ENCODE measurements at regions not wholly inside any gene's neighbourhood (a gene's known extent, or its start where the extent isn't known, plus 50 kb on each side); places are given as distances from the start of the nearest gene placed in this dataset.

DNA sequence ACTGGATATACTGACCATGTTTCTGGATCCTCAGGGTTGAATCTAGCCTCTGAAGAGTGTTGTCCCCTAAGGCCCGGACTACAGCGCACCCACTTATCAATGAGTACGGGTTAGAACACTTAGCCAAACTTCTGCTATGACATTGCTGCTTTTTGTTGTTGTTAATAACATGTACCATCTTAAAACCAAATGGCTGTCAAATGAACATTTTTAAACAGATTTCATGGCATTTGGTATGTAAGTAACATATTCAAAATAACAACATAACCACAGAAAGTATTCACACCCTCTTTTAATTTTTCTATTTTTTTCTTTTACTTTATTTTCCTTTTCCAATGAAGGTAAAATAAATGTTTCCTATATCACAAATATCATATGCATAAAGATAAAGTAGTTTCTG is 1292.5 kb upstream of the TENM4 start:
- Histone ChIP-seq H3K36me3 (ENCODE audit: control insufficient read depth, insufficient read depth, low read length) (no peaks in the 10 kb centered on the region), H3K27me3 (replicated peaks; ENCODE audit: control insufficient read depth, insufficient read depth, low read length) (no peaks in the 10 kb centered on the region), H3K4me3 (replicated peaks; ENCODE audit: low read depth, low read length) (no peak overlapping the region)
- DNase-seq (ENCODE audit: extremely low read depth, insufficient read length), result no peak
- TF ChIP-seq, protein P1, sequence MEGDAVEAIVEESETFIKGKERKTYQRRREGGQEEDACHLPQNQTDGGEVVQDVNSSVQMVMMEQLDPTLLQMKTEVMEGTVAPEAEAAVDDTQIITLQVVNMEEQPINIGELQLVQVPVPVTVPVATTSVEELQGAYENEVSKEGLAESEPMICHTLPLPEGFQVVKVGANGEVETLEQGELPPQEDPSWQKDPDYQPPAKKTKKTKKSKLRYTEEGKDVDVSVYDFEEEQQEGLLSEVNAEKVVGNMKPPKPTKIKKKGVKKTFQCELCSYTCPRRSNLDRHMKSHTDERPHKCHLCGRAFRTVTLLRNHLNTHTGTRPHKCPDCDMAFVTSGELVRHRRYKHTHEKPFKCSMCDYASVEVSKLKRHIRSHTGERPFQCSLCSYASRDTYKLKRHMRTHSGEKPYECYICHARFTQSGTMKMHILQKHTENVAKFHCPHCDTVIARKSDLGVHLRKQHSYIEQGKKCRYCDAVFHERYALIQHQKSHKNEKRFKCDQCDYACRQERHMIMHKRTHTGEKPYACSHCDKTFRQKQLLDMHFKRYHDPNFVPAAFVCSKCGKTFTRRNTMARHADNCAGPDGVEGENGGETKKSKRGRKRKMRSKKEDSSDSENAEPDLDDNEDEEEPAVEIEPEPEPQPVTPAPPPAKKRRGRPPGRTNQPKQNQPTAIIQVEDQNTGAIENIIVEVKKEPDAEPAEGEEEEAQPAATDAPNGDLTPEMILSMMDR (IDR thresholded peaks at IDR 0.05; ENCODE audit: insufficient read depth, low read length, poor library complexity, severe bottlenecking), result no peak

DNA sequence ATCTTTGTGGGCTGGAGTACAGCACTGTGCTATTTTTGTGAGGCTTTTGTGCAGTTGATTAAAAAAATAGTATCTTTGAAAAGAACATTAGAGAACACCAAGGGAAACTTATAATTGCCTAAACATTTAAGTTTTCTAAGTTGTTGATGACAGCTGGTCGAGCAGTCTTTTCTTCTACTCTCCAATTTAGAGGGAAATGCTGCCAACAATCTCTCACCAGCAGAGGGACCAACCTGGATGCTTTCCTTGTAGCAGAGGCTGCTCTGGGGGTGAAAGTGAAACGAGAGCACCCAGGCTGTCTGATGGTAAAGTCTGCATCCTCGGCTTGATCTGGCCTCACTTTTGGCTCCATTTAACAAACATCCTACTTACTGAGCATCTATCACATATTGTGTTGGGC is 1286.5 kb upstream of the TENM4 start:
- TF ChIP-seq, protein P1 (IDR thresholded peaks at IDR 0.05; ENCODE audit: insufficient read depth, low read length, poor library complexity, severe bottlenecking), result peak; percentile 53
- peak; percentile 15 for DNase-seq (ENCODE audit: extremely low read depth, insufficient read length)

DNA sequence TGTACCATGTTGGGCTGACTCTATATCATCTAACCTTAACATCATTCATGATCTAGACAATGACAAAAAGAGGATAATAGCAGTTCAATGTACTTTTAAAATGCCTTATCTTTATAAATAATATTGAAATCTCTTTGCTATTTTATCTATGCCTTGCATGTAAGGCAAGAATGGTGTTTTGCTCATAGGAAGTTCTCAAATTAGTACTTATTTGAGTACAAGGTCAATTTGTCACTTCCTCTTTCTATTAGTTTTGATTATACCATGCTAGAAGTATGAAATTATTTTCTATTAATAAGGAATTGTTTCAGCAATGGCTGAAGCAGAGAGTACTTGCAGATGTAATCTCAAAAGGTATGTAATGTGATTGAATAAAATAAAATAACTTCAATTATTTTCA is 1285.4 kb upstream of the TENM4 start:
- no peaks in the 10 kb centered on the region for H3K27me3 ChIP-seq (replicated peaks; ENCODE audit: control insufficient read depth, insufficient read depth, low read length)
- no peak for DNase-seq (ENCODE audit: extremely low read depth, insufficient read length)

More for the DNA sequence above, 1286.5 kb upstream of the TENM4 start:
- Histone ChIP-seq H3K27me3 (replicated peaks; ENCODE audit: control insufficient read depth, insufficient read depth, low read length) (no peaks in the 10 kb centered on the region), H3K4me3 (replicated peaks; ENCODE audit: low read depth, low read length) (no peak overlapping the region), H3K36me3 (ENCODE audit: control insufficient read depth, insufficient read depth, low read length) (no peaks in the 10 kb centered on the region)

DNA sequence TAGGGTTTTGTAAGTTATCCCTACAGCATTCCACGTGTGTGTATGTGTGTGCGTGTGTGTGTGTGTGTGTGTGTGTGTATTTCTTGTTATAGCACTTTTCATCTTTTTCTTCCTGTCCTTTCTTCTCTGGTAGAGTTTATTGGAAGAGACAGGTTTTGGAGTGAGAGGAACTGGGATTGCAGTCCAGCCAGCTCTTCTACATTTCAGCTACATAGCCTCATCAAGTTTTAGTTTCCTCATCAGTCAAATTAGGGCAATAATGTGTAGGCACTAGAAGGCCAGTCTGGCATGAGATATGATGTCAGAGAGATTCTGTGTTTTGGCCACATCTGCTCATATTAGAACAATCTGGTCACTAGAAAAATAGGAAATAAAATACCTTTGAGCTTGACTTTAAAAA is 1283.5 kb upstream of the TENM4 start:
- TF ChIP-seq, protein P1 (IDR thresholded peaks at IDR 0.05; ENCODE audit: insufficient read depth, low read length, poor library complexity, severe bottlenecking), result no peak
- no peak for DNase-seq (ENCODE audit: extremely low read depth, insufficient read length)
- Histone ChIP-seq H3K27me3 (replicated peaks; ENCODE audit: control insufficient read depth, insufficient read depth, low read length) (no peaks in the 10 kb centered on the region), H3K4me3 (replicated peaks; ENCODE audit: low read depth, low read length) (no peak overlapping the region), H3K36me3 (ENCODE audit: control insufficient read depth, insufficient read depth, low read length) (no peaks in the 10 kb centered on the region)

More for the DNA sequence above, 1285.4 kb upstream of the TENM4 start:
- no peak overlapping the region for H3K4me3 ChIP-seq (replicated peaks; ENCODE audit: low read depth, low read length)
- TF ChIP-seq, protein P1 (IDR thresholded peaks at IDR 0.05; ENCODE audit: insufficient read depth, low read length, poor library complexity, severe bottlenecking), result no peak
- no peaks in the 10 kb centered on the region for H3K36me3 ChIP-seq (ENCODE audit: control insufficient read depth, insufficient read depth, low read length)

DNA sequence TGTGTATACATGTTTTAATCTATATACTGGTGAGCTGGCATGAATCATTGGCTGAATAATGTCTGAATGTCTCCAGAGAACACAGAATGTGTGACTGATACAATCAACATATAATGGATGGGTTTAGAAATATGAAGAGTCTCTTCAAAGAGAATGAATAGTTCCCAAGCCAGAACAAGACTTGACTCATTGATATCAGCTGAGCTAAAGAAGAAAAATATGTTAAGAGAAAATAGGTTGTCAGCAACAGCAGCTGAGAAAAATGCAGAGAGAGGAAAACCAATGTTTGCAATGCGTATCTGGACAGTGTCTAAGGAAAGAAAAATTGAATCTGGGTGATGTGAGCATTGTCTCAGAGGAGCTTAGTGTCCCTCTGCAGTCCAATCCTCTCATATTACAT is 1281.8 kb upstream of the TENM4 start:
- DNase-seq (ENCODE audit: extremely low read depth, insufficient read length), result no peak
- TF ChIP-seq, protein P1 (IDR thresholded peaks at IDR 0.05; ENCODE audit: insufficient read depth, low read length, poor library complexity, severe bottlenecking), result no peak
- H3K27me3 ChIP-seq (replicated peaks; ENCODE audit: control insufficient read depth, insufficient read depth, low read length), result no peaks in the 10 kb centered on the region
- H3K4me3 ChIP-seq (replicated peaks; ENCODE audit: low read depth, low read length), result no peak overlapping the region
- H3K36me3 ChIP-seq (ENCODE audit: control insufficient read depth, insufficient read depth, low read length), result no peaks in the 10 kb centered on the region

DNA sequence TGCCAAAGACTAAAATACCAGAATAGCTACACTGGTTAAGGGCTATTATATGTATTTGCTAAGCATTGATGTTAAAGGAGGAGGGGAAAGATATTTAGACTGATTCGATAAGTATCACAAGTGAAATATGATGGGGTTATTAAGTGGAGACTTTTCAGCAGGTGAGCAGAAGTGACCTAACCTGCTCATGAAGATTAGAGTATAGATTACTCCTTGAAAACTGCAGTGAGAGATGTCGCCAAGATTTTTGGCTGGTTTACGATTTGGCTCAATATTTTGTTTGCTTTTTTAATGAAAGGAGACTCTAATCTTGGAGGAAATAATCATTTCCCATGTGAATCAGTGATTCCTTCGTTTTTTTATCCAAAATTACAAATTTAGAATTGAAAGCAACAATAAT is 1279.5 kb upstream of the TENM4 start:
- TF ChIP-seq, protein P1 (IDR thresholded peaks at IDR 0.05; ENCODE audit: insufficient read depth, low read length, poor library complexity, severe bottlenecking), result no peak
- H3K36me3 ChIP-seq (ENCODE audit: control insufficient read depth, insufficient read depth, low read length), result no peaks in the 10 kb centered on the region

More for the DNA sequence above, 1279.5 kb upstream of the TENM4 start:
- H3K27me3 ChIP-seq (replicated peaks; ENCODE audit: control insufficient read depth, insufficient read depth, low read length), result no peaks in the 10 kb centered on the region
- H3K4me3 ChIP-seq (replicated peaks; ENCODE audit: low read depth, low read length), result no peak overlapping the region
- no peak for DNase-seq (ENCODE audit: extremely low read depth, insufficient read length)

Data from GM06990 (cell line).